ENCODE measurements at regions not wholly inside any gene's neighbourhood (a gene's known extent, or its start where the extent isn't known, plus 50 kb on each side); places are given as distances from the start of the nearest gene placed in this dataset.

DNA sequence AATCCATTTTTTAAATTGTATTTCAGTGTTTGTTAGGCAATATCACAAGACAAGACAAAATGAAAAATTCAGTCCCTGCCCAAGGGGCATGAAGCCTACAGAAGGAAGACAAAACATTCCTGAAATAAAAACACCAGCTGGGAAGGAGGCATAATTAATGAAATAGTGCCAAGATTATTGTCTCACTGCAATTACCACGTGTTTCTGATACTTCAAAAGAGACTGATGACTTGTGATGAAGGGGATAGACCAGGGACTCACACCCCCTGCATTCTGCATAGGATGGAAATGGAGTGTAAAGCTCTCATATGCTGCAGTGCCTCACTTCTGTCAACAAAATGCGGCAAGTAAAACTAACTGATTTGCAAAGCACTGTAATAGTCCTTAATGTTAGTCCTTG, 178.1 kb downstream of the BARD1 start:
- TF ChIP-seq, protein P1, sequence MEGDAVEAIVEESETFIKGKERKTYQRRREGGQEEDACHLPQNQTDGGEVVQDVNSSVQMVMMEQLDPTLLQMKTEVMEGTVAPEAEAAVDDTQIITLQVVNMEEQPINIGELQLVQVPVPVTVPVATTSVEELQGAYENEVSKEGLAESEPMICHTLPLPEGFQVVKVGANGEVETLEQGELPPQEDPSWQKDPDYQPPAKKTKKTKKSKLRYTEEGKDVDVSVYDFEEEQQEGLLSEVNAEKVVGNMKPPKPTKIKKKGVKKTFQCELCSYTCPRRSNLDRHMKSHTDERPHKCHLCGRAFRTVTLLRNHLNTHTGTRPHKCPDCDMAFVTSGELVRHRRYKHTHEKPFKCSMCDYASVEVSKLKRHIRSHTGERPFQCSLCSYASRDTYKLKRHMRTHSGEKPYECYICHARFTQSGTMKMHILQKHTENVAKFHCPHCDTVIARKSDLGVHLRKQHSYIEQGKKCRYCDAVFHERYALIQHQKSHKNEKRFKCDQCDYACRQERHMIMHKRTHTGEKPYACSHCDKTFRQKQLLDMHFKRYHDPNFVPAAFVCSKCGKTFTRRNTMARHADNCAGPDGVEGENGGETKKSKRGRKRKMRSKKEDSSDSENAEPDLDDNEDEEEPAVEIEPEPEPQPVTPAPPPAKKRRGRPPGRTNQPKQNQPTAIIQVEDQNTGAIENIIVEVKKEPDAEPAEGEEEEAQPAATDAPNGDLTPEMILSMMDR (IDR thresholded peaks at IDR 0.05; ENCODE audit: control insufficient read depth, insufficient read depth, low read depth, low read length, missing control alignments): no peak
- no peak overlapping the region for H3K4me3 ChIP-seq (ENCODE audit: control insufficient read depth, low read depth, low read length)
- DNase-seq (ENCODE audit: low read depth): no peak

GRCh38 chr2:214630402-214631045, 179.0 kb downstream of the BARD1 start:
- H3K4me3 ChIP-seq (ENCODE audit: control insufficient read depth, low read depth, low read length): no peak overlapping the region
- no peak for DNase-seq (ENCODE audit: low read depth)

DNA sequence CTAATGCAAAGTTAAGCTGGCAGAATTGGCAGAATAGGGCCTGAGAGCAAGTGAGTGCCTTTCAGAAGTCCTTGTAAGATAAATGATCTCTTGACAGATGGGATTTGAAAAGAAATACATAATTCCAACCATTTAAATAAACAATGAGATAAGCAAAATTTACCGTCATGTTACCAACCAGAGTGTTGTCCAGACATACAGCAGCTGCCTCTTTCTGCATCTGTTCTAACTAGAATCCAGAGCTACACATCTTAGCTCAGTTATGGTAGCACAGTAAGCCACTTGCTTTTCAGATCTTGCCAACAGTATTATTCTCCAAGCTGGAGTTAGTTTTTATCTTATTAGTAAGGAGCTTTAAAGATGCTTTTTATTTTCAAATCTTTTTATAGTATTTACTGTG, 179.6 kb downstream of the BARD1 start:
- DNase-seq (ENCODE audit: low read depth): no peak
- TF ChIP-seq, protein P1 (IDR thresholded peaks at IDR 0.05; ENCODE audit: control insufficient read depth, insufficient read depth, low read depth, low read length, missing control alignments): no peak
- no peak overlapping the region for H3K4me3 ChIP-seq (ENCODE audit: control insufficient read depth, low read depth, low read length)

More at GRCh38 chr2:214630402-214631045, 179.0 kb downstream of the BARD1 start:
- TF ChIP-seq, protein P1 (IDR thresholded peaks at IDR 0.05; ENCODE audit: control insufficient read depth, insufficient read depth, low read depth, low read length, missing control alignments): no peak

Measured in AG09309 (cell line).